Keratinocyte (primary cell): ENCODE measurements at regions not wholly inside any gene's neighbourhood (a gene's known extent, or its start where the extent isn't known, plus 50 kb on each side); places are given as distances from the start of the nearest gene placed in this dataset.

ENCODE experiments used
- DNase-seq: peaks from one replicate; pipeline ENCODE4 v3.0.0-alpha.2; 2011; ENCODE audit warnings: low read depth, missing footprints, low spot score
- FAIRE-seq: peaks from 2 replicates; lab custom pipeline; 2011; peaks lifted over from hg19 to GRCh38; lab: Jason Lieb, UNC
- H2AFZ ChIP-seq: 2 replicates; pipeline ENCODE4 v1.6.0; 2012; ENCODE audit warnings: low read length, control low read depth, inconsistent platforms; ENCODE audit not compliant: control insufficient read depth
- H3K27ac ChIP-seq: 2 replicates; pipeline ENCODE4 v1.5.1; 2011; ENCODE audit warnings: low read length; ENCODE audit not compliant: control insufficient read depth, insufficient read depth
- H3K27me3 ChIP-seq: 3 replicates; pipeline ENCODE4 v1.6.0; 2011; ENCODE audit warnings: low read length; ENCODE audit not compliant: control insufficient read depth, insufficient read depth; ENCODE audit errors: extremely low read depth
- H3K36me3 ChIP-seq, 2 experiments: 2 replicates in 1 of 2; 3 replicates in 1 of 2; pipeline ENCODE4 v1.5.1; 2011; ENCODE audit warnings: low read length in 2 of 2, mild to moderate bottlenecking in 1 of 2; ENCODE audit not compliant: control insufficient read depth in 2 of 2, insufficient read depth in 2 of 2; ENCODE audit errors: extremely low read depth in 1 of 2
- H3K4me1 ChIP-seq: 3 replicates; pipeline ENCODE4 v1.5.1; 2011; ENCODE audit warnings: low read length; ENCODE audit not compliant: control insufficient read depth, insufficient read depth; ENCODE audit errors: extremely low read depth
- H3K4me2 ChIP-seq: 3 replicates; pipeline ENCODE4 v1.6.0; 2011; ENCODE audit warnings: low read depth, low read length; ENCODE audit not compliant: control insufficient read depth, insufficient read depth; ENCODE audit errors: extremely low read depth
- H3K4me3 ChIP-seq, 3 experiments: fragments of 200-600 bp in 1 of 3; sonication (generic) in 1 of 3; 2 replicates in 2 of 3; 3 replicates in 1 of 3; pipeline ENCODE4 v1.5.1; 2011 to 2016; ENCODE audit warnings: low read length in 3 of 3, mild to moderate bottlenecking in 3 of 3, control low read depth in 2 of 3, inconsistent platforms in 1 of 3, low read depth in 1 of 3, mixed read lengths in 1 of 3, mixed run types in 1 of 3, moderate library complexity in 1 of 3; ENCODE audit not compliant: control insufficient read depth in 2 of 3, insufficient read depth in 2 of 3; ENCODE audit errors: extremely low read depth in 1 of 3
- H3K79me2 ChIP-seq: 2 replicates; pipeline ENCODE4 v1.6.0; 2012; ENCODE audit warnings: low read length; ENCODE audit not compliant: control insufficient read depth, insufficient read depth
- H3K9ac ChIP-seq: 3 replicates; pipeline ENCODE4 v1.6.0; 2011; ENCODE audit warnings: low read length; ENCODE audit not compliant: control insufficient read depth, insufficient read depth; ENCODE audit errors: extremely low read depth
- H3K9me1 ChIP-seq: 3 replicates; pipeline ENCODE4 v1.6.0; 2011; ENCODE audit warnings: low read length; ENCODE audit not compliant: control insufficient read depth, insufficient read depth; ENCODE audit errors: extremely low read depth
- H3K9me3 ChIP-seq: 2 replicates; pipeline ENCODE4 v1.5.1; 2012; ENCODE audit warnings: low read depth, low read length; ENCODE audit not compliant: control insufficient read depth
- H4K20me1 ChIP-seq: 3 replicates; pipeline ENCODE4 v1.6.0; 2011; ENCODE audit warnings: low read length; ENCODE audit not compliant: control insufficient read depth, insufficient read depth; ENCODE audit errors: extremely low read depth
- CTCF ChIP-seq, 3 experiments: IDR thresholded peaks in 1 of 3; conservative IDR thresholded peaks in 1 of 3; optimal IDR thresholded peaks in 1 of 3; 2 replicates in 2 of 3; 3 replicates in 1 of 3; pipeline versions ENCODE3 to v1.5.1; 2011; ENCODE audit warnings: low read length in 3 of 3, mild to moderate bottlenecking in 3 of 3, moderate library complexity in 2 of 3, control low read depth in 1 of 3, inconsistent platforms in 1 of 3; ENCODE audit not compliant: insufficient read depth in 2 of 3; ENCODE audit errors: extremely low read depth in 1 of 3
- EZH2 ChIP-seq: IDR thresholded peaks from one replicate; pipeline ENCODE4 v1.6.1; 2012; ENCODE audit warnings: inconsistent platforms, mild to moderate bottlenecking, low read length, moderate library complexity
- dilution Hi-C: fragments of 300-500 bp; cut with MboI; formaldehyde crosslinking; loops from one replicate; pipeline ENCODE4 v1.7.0; 2020; ENCODE audit warnings: low sequenced_read_pairs; ENCODE audit not compliant: extremely low pct_ligation_motif_present

- TF ChIP-seq CTCF (optimal IDR thresholded peaks at IDR 0.05 in 1 of 3, IDR thresholded peaks at IDR 0.05 in 1 of 3, conservative IDR thresholded peaks at IDR 0.05 in 1 of 3; ENCODE audit: extremely low read depth in 1 of 3, insufficient read depth in 2 of 3, low read length in 3 of 3) (no peak), EZH2 (no peak)
- no peaks in the 10 kb centered on the region for H3K4me1 ChIP-seq
- no peaks in the 10 kb centered on the region for H3K9me1 ChIP-seq
- no peaks in the 10 kb centered on the region for H4K20me1 ChIP-seq
- no peak overlapping the region for H3K27ac ChIP-seq
- no peak overlapping the region for H3K4me2 ChIP-seq
- H3K9me3 ChIP-seq = no peaks in the 10 kb centered on the region
- DNase-seq (no peak), FAIRE-seq (no peak)
- H3K27me3 ChIP-seq = no peaks in the 10 kb centered on the region
- no peaks in the 10 kb centered on the region for H3K79me2 ChIP-seq
- H3K36me3 ChIP-seq = no peaks in the 10 kb centered on the region
- H3K9ac ChIP-seq = no peak overlapping the region
- H3K4me3 ChIP-seq = no peak overlapping the region
- no peak overlapping the region for H2AFZ ChIP-seq
- dilution Hi-C loops = no loop called here
These were observed 125.0 kb upstream of the TLE4 start for GRCh38 chr9:79446523-79447307.

GRCh38 chr9:79447308-79447605, 124.5 kb upstream of the TLE4 start:
- Histone ChIP-seq H3K27me3 (no peaks in the 10 kb centered on the region), H3K9me3 (no peaks in the 10 kb centered on the region), H3K27ac (no peak overlapping the region), H3K4me1 (no peaks in the 10 kb centered on the region), H3K36me3 (no peaks in the 10 kb centered on the region), H3K9me1 (no peaks in the 10 kb centered on the region), H3K4me3 (no peak overlapping the region), H2AFZ (no peak overlapping the region), H3K9ac (no peak overlapping the region), H4K20me1 (no peaks in the 10 kb centered on the region), H3K4me2 (no peak overlapping the region), H3K79me2 (no peaks in the 10 kb centered on the region)
- DNase-seq (no peak), FAIRE-seq (no peak)
- TF ChIP-seq CTCF (optimal IDR thresholded peaks at IDR 0.05 in 1 of 3, IDR thresholded peaks at IDR 0.05 in 1 of 3, conservative IDR thresholded peaks at IDR 0.05 in 1 of 3; ENCODE audit: extremely low read depth in 1 of 3, insufficient read depth in 2 of 3, low read length in 3 of 3) (no peak), EZH2 (no peak)
- dilution Hi-C loops = no loop called here
